H1 (cell line): ENCODE measurements at regions not wholly inside any gene's neighbourhood (a gene's known extent, or its start where the extent isn't known, plus 50 kb on each side); places are given as distances from the start of the nearest gene placed in this dataset.

Experiments
- CTCF ChIA-PET: fragments of 300-600 bp; sonication (Branson Sonifier 250); formaldehyde crosslinking; loops from one replicate; lab custom pipeline; 2021; ENCODE audit not compliant: partially characterized antibody; lab: Charles Lee
- POLR2A ChIA-PET: fragments of 300-600 bp; sonication (Branson Sonifier 250); formaldehyde crosslinking; loops from one replicate; lab custom pipeline; 2021; ENCODE audit warnings: inconsistent platforms; ENCODE audit not compliant: partially characterized antibody; lab: Charles Lee
- DNase-seq, 2 experiments: peaks; one replicate each; pipeline versions ENCODE4 v3.0.0 to v3.0.0-alpha.2; 2010 to 2022; ENCODE audit warnings: low spot score in 2 of 2, low read depth in 1 of 2, mixed read lengths in 1 of 2
- FAIRE-seq: peaks from 2 replicates; lab custom pipeline; 2011; peaks lifted over from hg19 to GRCh38; lab: Jason Lieb, UNC
- H2AFZ ChIP-seq: 2 replicates; pipeline ENCODE4 v1.8.1; 2012; ENCODE audit warnings: low read length, inconsistent platforms
- H2AK5ac ChIP-seq: 2 replicates; pipeline ENCODE4 v1.6.1; 2013; ENCODE audit warnings: low read depth, low read length
- H2BK120ac ChIP-seq: replicated peaks from 2 replicates; pipeline ENCODE3; 2013; ENCODE audit warnings: low read depth, low read length, inconsistent platforms
- H2BK12ac ChIP-seq: 2 replicates; pipeline ENCODE4 v1.6.1; 2013; ENCODE audit warnings: low read depth, low read length
- H2BK15ac ChIP-seq: 2 replicates; pipeline ENCODE4 v1.6.1; 2013; ENCODE audit warnings: low read length
- H2BK20ac ChIP-seq: 2 replicates; pipeline ENCODE4 v1.6.1; 2013; ENCODE audit warnings: low read length
- H2BK5ac ChIP-seq: 2 replicates; pipeline ENCODE4 v1.6.1; 2013; ENCODE audit warnings: low read depth, low read length
- H3K14ac ChIP-seq: 2 replicates; pipeline ENCODE4 v1.6.1; 2013; ENCODE audit warnings: inconsistent platforms; ENCODE audit not compliant: insufficient read length
- H3K18ac ChIP-seq: 2 replicates; pipeline ENCODE4 v1.6.1; 2013; ENCODE audit warnings: low read length; ENCODE audit errors: extremely low read depth
- H3K23ac ChIP-seq: 2 replicates; pipeline ENCODE4 v1.6.1; 2013; ENCODE audit warnings: inconsistent platforms; ENCODE audit not compliant: insufficient read length
- H3K23me2 ChIP-seq: 2 replicates; pipeline ENCODE4 v1.6.1; 2013; ENCODE audit warnings: low read depth, low read length
- H3K27ac ChIP-seq: 2 replicates; pipeline ENCODE4 v1.6.1; 2011; ENCODE audit warnings: low read depth, low read length, inconsistent platforms
- H3K27me3 ChIP-seq, 4 experiments: replicated peaks in 1 of 4; 1 replicate in 1 of 4; 2 replicates in 3 of 4; pipeline versions ENCODE4 v1.6.1 to v1.8.1; 2011 to 2013; ENCODE audit warnings: low read length in 3 of 4, mild to moderate bottlenecking in 3 of 4, inconsistent platforms in 2 of 4, mixed read lengths in 2 of 4, moderate library complexity in 1 of 4; ENCODE audit not compliant: control insufficient read depth in 3 of 4, insufficient read depth in 3 of 4; ENCODE audit errors: extremely low read depth in 1 of 4
- H3K36me3 ChIP-seq, 4 experiments: 2 replicates each; pipeline versions ENCODE4 v1.6.1 to v1.8.1; 2011 to 2013; ENCODE audit warnings: mild to moderate bottlenecking in 4 of 4, low read length in 3 of 4, moderate library complexity in 2 of 4, control low read depth in 1 of 4, inconsistent platforms in 1 of 4; ENCODE audit not compliant: insufficient read depth in 4 of 4, control insufficient read depth in 2 of 4
- H3K4ac ChIP-seq: replicated peaks from 2 replicates; pipeline ENCODE3; 2013; ENCODE audit warnings: low read length, low read depth, mixed read lengths, inconsistent platforms; ENCODE audit not compliant: insufficient read length
- H3K4me1 ChIP-seq, 4 experiments: replicated peaks in 1 of 4; 1 replicate in 1 of 4; 2 replicates in 3 of 4; pipeline versions ENCODE4 v1.6.1 to v1.8.1; 2011 to 2013; ENCODE audit warnings: low read length in 3 of 4, inconsistent platforms in 2 of 4, mixed read lengths in 1 of 4; ENCODE audit not compliant: insufficient read depth in 4 of 4, control insufficient read depth in 3 of 4
- H3K4me2 ChIP-seq, 2 experiments: 2 replicates each; pipeline versions ENCODE4 v1.6.1 to v1.8.1; 2011 to 2013; ENCODE audit warnings: low read depth in 2 of 2, low read length in 2 of 2, control low read depth in 1 of 2, inconsistent platforms in 1 of 2, mild to moderate bottlenecking in 1 of 2; ENCODE audit not compliant: insufficient read depth in 1 of 2
- H3K4me3 ChIP-seq, 4 experiments: fragments of 200-600, 300-600 bp in 1 of 4; sonication (generic), shearing (Covaris generic), sonication (Bioruptor Twin) in 1 of 4; 2 replicates each; pipeline versions ENCODE4 v1.5.1 to v1.8.1; 2011 to 2016; ENCODE audit warnings: low read length in 4 of 4, low read depth in 3 of 4, control low read depth in 2 of 4, inconsistent platforms in 2 of 4, mild to moderate bottlenecking in 2 of 4, mixed read lengths in 1 of 4, moderate library complexity in 1 of 4; ENCODE audit not compliant: insufficient read depth in 2 of 4; ENCODE audit errors: extremely low read depth in 1 of 4
- H3K56ac ChIP-seq: replicated peaks from 2 replicates; pipeline ENCODE3; 2013; ENCODE audit warnings: low read depth, mild to moderate bottlenecking, mixed read lengths, low read length, inconsistent platforms; ENCODE audit not compliant: insufficient read length
- H3K79me1 ChIP-seq: 2 replicates; pipeline ENCODE4 v1.6.1; 2013; ENCODE audit warnings: low read depth, low read length, control low read depth
- H3K79me2 ChIP-seq, 2 experiments: 2 replicates each; pipeline versions ENCODE4 v1.6.1 to v1.8.1; 2012 to 2013; ENCODE audit warnings: low read length in 2 of 2, mild to moderate bottlenecking in 2 of 2, inconsistent platforms in 1 of 2; ENCODE audit not compliant: insufficient read depth in 2 of 2, control insufficient read depth in 1 of 2
- H3K9ac ChIP-seq, 4 experiments: replicated peaks in 1 of 4; 1 replicate in 1 of 4; 2 replicates in 3 of 4; pipeline versions ENCODE4 v1.6.1 to v1.8.1; 2011 to 2013; ENCODE audit warnings: low read depth in 3 of 4, low read length in 3 of 4, control low read depth in 2 of 4, mild to moderate bottlenecking in 2 of 4, moderate library complexity in 2 of 4, inconsistent platforms in 1 of 4; ENCODE audit errors: extremely low read depth in 1 of 4
- H3K9me3 ChIP-seq, 2 experiments: 2 replicates each; pipeline versions ENCODE4 v1.6.1 to v1.8.1; 2012 to 2013; ENCODE audit warnings: mild to moderate bottlenecking in 2 of 2, moderate library complexity in 2 of 2, control low read depth in 1 of 2, inconsistent platforms in 1 of 2, low read depth in 1 of 2, low read length in 1 of 2, mixed read lengths in 1 of 2; ENCODE audit not compliant: insufficient read depth in 2 of 2
- H4K20me1 ChIP-seq, 2 experiments: replicated peaks in 1 of 2; 2 replicates each; pipeline versions ENCODE3 to v1.8.1; 2011 to 2013; ENCODE audit warnings: inconsistent platforms in 2 of 2, low read length in 2 of 2, mild to moderate bottlenecking in 1 of 2; ENCODE audit not compliant: insufficient read depth in 2 of 2, control insufficient read depth in 1 of 2
- H4K5ac ChIP-seq: 2 replicates; pipeline ENCODE4 v1.6.1; 2013; ENCODE audit warnings: low read length, low read depth, mixed read lengths, inconsistent platforms; ENCODE audit not compliant: insufficient read length
- H4K8ac ChIP-seq: 2 replicates; pipeline ENCODE4 v1.8.0; 2013; ENCODE audit warnings: mild to moderate bottlenecking, moderate library complexity, low read length, inconsistent platforms; ENCODE audit not compliant: insufficient read depth; ENCODE audit errors: extremely low read depth
- H4K91ac ChIP-seq: replicated peaks from 2 replicates; pipeline ENCODE3; 2013; ENCODE audit warnings: low read length, mixed read lengths, inconsistent platforms; ENCODE audit not compliant: insufficient read length
- CHD2 ChIP-seq: IDR thresholded peaks from 2 replicates; pipeline ENCODE4 v1.6.1; 2012; ENCODE audit warnings: low read length, improper control_type of control experiment
- CTCF ChIP-seq, 3 experiments: IDR thresholded peaks; 1 replicate in 2 of 3; 2 replicates in 1 of 3; pipeline versions ENCODE4 v1.5.1 to v1.6.1; 2011; ENCODE audit warnings: low read length in 3 of 3, mild to moderate bottlenecking in 3 of 3, inconsistent platforms in 2 of 3, low read depth in 1 of 3, moderate library complexity in 1 of 3; ENCODE audit not compliant: insufficient read depth in 1 of 3; ENCODE audit errors: control extremely low read depth in 1 of 3
- EZH2 ChIP-seq: fragments of 200-600 bp; sonication (generic); IDR thresholded peaks from 2 replicates; pipeline ENCODE4 v1.7.1; 2012; ENCODE audit warnings: low read depth, mild to moderate bottlenecking, moderate library complexity, low read length, inconsistent platforms; ENCODE audit not compliant: severe bottlenecking
- GTF2F1 ChIP-seq: IDR thresholded peaks from 2 replicates; pipeline ENCODE4 v1.6.1; 2012; ENCODE audit warnings: low read depth, low read length, improper control_type of control experiment, borderline replicate concordance
- JUND ChIP-seq: IDR thresholded peaks from 2 replicates; pipeline ENCODE4 v1.6.1; 2011; ENCODE audit warnings: mild to moderate bottlenecking, improper control_type of control experiment, low read length
- RFX5 ChIP-seq: IDR thresholded peaks from 2 replicates; pipeline ENCODE4 v1.6.1; 2011; ENCODE audit warnings: low read depth, low read length, improper control_type of control experiment, borderline replicate concordance
- RNF2 ChIP-seq: fragments of 200-900, 300-1000 bp; sonication (generic); IDR thresholded peaks from 2 replicates; pipeline ENCODE4 v1.7.1; 2016; ENCODE audit warnings: borderline replicate concordance, low read depth, mild to moderate bottlenecking, antibody characterized with exemption, low read length; ENCODE audit not compliant: poor library complexity, severe bottlenecking; ENCODE audit errors: missing control alignments
- SP2 ChIP-seq: IDR thresholded peaks from 2 replicates; pipeline ENCODE4 v1.6.1; 2012; ENCODE audit warnings: mild to moderate bottlenecking, low read length, inconsistent platforms
- TBP ChIP-seq: IDR thresholded peaks from 2 replicates; pipeline ENCODE4 v1.6.1; 2011; ENCODE audit warnings: low read depth, low read length, improper control_type of control experiment
- USF2 ChIP-seq: IDR thresholded peaks from 2 replicates; pipeline ENCODE4 v1.6.1; 2011; ENCODE audit warnings: low read length, improper control_type of control experiment
- YY1 ChIP-seq: IDR thresholded peaks from 2 replicates; pipeline ENCODE4 v1.6.1; 2011; ENCODE audit warnings: low read depth, mild to moderate bottlenecking, low read length
- WGBS, 2 experiments: shearing (Covaris generic) in 1 of 2; methylation state at CpG; one replicate each; pipeline versions ENCODE4 v1.1.6 to v1.1.7; 2013 to 2015; ENCODE audit warnings: low lambda C conversion rate in 2 of 2, mixed read lengths in 2 of 2, inconsistent platforms in 1 of 2, low coverage in 1 of 2, missing lambda C conversion rate in 1 of 2; ENCODE audit not compliant: insufficient replicate concordance in 2 of 2, insufficient coverage in 1 of 2, insufficient read length in 1 of 2; ENCODE audit errors: extremely low coverage in 1 of 2, missing lambda C conversion rate in 1 of 2; 5-methylcytosine and 5-hydroxymethylcytosine counted together

GRCh38 chr13:50757008-50757407 lies 86.5 kb downstream of the DLEU7 start:
- H2BK20ac ChIP-seq: no peak overlapping the region
- no peak overlapping the region for H3K23ac ChIP-seq
- no peaks in the 10 kb centered on the region for H3K36me3 ChIP-seq
- TF ChIP-seq JUND (no peak), EZH2 (no peak), SP2 (no peak), TBP (no peak), CTCF (IDR thresholded peaks at IDR 0.05; ENCODE audit: control extremely low read depth in 1 of 3, insufficient read depth in 1 of 3, low read depth in 1 of 3, low read length in 3 of 3) (no peak), RFX5 (no peak), RNF2 (no peak), CHD2 (no peak), USF2 (no peak), GTF2F1 (no peak), YY1 (no peak)
- H4K5ac ChIP-seq: no peak overlapping the region
- no peak overlapping the region for H2AK5ac ChIP-seq
- no peak overlapping the region for H3K56ac ChIP-seq
- no peak overlapping the region for H4K8ac ChIP-seq
- H3K4me3 ChIP-seq: no peak overlapping the region
- no peak overlapping the region for H3K9ac ChIP-seq
- H2BK5ac ChIP-seq: no peak overlapping the region
- H3K27ac ChIP-seq: no peak overlapping the region
- no peak overlapping the region for H2BK120ac ChIP-seq
- no peaks in the 10 kb centered on the region for H3K79me1 ChIP-seq
- H3K79me2 ChIP-seq: no peaks in the 10 kb centered on the region
- H3K4ac ChIP-seq: no peak overlapping the region
- peaks cover 10 to 24% of the 10 kb centered on the region in 2 experiments for H3K9me3 ChIP-seq
- H2BK12ac ChIP-seq: no peak overlapping the region
- no peak overlapping the region; the same call in 1 of the 2 replicates for H3K18ac ChIP-seq
- POLR2A ChIA-PET: no interaction called here
- H4K20me1 ChIP-seq: no peaks in the 10 kb centered on the region
- 86% methylated on average over 3 of the region's 3 CpGs; no CpG with 5 or more reads in 1 of the 2 experiments for WGBS, 2 experiments
- H3K14ac ChIP-seq: no peak overlapping the region
- H4K91ac ChIP-seq: no peak overlapping the region
- H3K23me2 ChIP-seq: no peaks in the 10 kb centered on the region
- H2AFZ ChIP-seq: no peak overlapping the region
- CTCF ChIA-PET: interaction anchor here (0.6 to 2.1 kb wide), 5 partner anchors 7 to 173 kb away, joined by 3 to 6 read pairs (median 4); no protein-coding TSS in a partner anchor
- no peak overlapping the region for H3K4me2 ChIP-seq
- H2BK15ac ChIP-seq: no peak overlapping the region
- H3K27me3 ChIP-seq: no peaks in the 10 kb centered on the region
- H3K4me1 ChIP-seq: no peaks in the 10 kb centered on the region
- no peak for DNase-seq
- no peak for FAIRE-seq
